ENCODE measurements at regions not wholly inside any gene's neighbourhood (a gene's known extent, or its start where the extent isn't known, plus 50 kb on each side); places are given as distances from the start of the nearest gene placed in this dataset.

DNA sequence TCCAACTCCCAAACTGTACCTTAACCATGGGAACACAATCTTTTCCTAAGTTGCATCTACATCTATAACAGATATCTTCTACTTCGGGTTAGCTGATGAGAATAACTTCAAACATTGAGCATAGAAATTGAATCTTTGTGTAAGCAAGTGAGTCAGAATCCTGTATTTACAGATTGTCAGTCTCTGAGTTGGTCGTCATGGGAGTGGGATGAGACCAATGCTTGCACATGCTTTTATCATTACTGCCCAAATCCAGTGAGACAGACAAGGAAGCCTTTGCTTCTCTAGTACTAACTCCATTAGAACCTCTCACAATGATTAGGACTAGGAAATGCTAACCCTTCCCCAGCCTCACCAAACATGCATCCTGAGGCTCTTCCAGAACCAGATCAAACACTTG lies 587.1 kb upstream of the ZNF717 start:
- Histone ChIP-seq H3K36me3 (ENCODE audit: insufficient read depth, low read length) (no peaks in the 10 kb centered on the region), H3K4me1 (ENCODE audit: insufficient read depth, low read length) (peaks cover 9% of the 10 kb centered on the region), H3K9me3 (ENCODE audit: control insufficient read depth, insufficient read depth, low read length) (no peaks in the 10 kb centered on the region), H3K9ac (ENCODE audit: low read depth, low read length) (no peak overlapping the region)

DNA sequence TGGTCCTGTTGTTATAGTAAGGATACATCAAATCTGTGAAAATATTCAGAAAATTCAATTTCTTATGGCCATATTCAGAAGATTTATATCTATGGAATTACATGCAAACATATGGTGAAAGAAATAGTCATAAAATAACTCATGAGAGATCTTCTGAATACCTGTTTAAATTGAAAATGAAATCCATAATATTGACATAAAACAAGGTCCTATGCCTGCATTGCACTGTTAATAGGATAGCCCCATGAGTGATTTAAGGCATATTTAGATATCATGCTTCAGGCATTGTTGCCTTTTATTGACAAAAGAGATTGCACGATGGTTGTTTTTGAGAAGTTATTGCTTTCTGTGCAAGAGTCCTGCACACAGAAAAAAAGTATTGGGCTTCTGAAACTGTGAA lies 591.7 kb upstream of the ZNF717 start:
- Histone ChIP-seq H3K36me3 (ENCODE audit: insufficient read depth, low read length) (no peaks in the 10 kb centered on the region), H3K9me3 (ENCODE audit: control insufficient read depth, insufficient read depth, low read length) (no peaks in the 10 kb centered on the region), H3K4me1 (ENCODE audit: insufficient read depth, low read length) (no peaks in the 10 kb centered on the region), H3K9ac (ENCODE audit: low read depth, low read length) (no peak overlapping the region)

DNA sequence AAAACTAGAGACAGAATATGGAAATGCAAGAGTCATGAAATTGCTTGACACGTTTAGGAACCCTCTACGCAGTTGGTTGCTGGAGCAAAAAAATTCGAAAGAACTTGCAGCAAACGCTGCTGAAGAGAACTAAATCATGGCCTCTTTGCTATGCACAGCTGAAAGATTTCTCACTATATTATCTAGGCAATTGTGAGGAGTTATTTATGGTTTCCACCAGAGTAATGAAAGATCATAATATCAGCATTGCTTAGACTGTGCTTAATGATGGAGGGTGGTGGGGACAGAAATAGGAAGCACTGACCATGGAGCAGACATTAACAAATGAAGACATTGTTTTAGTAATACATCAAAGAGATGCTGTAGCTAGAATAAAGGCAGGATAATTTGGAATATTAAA lies 593.4 kb upstream of the ZNF717 start:
- Histone ChIP-seq H3K9ac (ENCODE audit: low read depth, low read length) (no peak overlapping the region), H3K4me1 (ENCODE audit: insufficient read depth, low read length) (no peaks in the 10 kb centered on the region), H3K36me3 (ENCODE audit: insufficient read depth, low read length) (no peaks in the 10 kb centered on the region), H3K9me3 (ENCODE audit: control insufficient read depth, insufficient read depth, low read length) (no peaks in the 10 kb centered on the region)

DNA sequence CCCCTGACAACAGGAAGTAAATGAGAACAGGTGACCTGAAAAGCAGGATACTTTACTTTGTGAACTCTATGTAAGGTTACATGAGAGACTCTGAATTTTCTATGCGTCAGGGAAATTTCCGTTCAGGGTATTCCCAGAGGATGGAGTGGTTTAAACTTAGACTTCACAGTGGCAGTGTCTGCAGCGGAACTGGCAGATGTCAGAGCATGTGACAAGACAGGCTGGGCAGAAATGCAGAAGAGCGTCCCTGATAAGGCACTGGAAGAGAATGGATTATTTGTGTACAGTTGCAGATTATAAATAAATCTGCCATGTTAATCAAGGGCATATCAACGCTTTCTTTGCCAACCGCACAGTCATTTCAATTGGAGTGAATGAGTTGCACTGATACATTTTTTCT lies 598.4 kb upstream of the ZNF717 start:
- Histone ChIP-seq H3K9ac (ENCODE audit: low read depth, low read length) (no peak overlapping the region), H3K9me3 (ENCODE audit: control insufficient read depth, insufficient read depth, low read length) (no peaks in the 10 kb centered on the region), H3K36me3 (ENCODE audit: insufficient read depth, low read length) (no peaks in the 10 kb centered on the region), H3K4me1 (ENCODE audit: insufficient read depth, low read length) (no peaks in the 10 kb centered on the region)

DNA sequence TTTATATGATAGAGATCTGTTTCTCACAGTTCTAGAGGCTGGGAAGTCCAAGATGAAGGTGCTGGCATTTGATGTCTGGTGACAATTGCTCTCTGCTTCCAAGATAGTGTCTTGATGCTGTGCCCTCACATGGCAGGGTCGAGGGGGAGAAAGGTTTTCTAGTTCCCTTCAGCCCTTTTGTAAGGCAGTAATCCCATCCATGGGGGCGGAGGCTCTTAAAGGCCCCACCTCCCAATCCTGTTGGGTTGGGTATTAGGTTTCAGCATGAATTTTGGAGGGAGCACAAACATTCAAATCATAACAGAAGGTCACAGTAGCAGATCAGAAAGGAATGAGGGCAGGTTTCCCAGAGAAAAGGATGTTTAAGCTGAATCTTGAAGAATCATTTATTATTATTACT lies 601.7 kb upstream of the ZNF717 start:
- Histone ChIP-seq H3K9me3 (ENCODE audit: control insufficient read depth, insufficient read depth, low read length) (no peaks in the 10 kb centered on the region), H3K36me3 (ENCODE audit: insufficient read depth, low read length) (no peaks in the 10 kb centered on the region), H3K9ac (ENCODE audit: low read depth, low read length) (no peak overlapping the region), H3K4me1 (ENCODE audit: insufficient read depth, low read length) (no peaks in the 10 kb centered on the region)

DNA sequence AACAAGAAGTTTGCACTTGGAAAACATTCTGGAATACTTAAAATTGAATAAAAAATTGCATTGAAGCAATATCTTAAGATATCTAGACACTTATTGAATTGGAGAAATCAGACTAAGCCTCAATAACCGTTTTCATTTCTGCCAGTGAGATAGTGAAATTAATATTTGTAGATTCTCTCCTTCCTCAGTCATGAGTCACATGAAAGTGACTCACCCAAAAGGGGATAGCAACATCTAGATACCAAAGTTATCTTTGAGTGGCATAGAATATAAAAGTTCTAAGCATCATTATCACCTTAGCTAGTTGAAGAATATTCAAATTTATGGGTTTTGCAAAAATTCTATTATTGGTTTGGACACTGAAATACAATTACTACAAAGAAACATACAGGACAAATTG lies 614.8 kb upstream of the ZNF717 start:
- H3K9ac ChIP-seq (ENCODE audit: low read depth, low read length): no peak overlapping the region
- H3K36me3 ChIP-seq (ENCODE audit: insufficient read depth, low read length): no peaks in the 10 kb centered on the region
- no peaks in the 10 kb centered on the region for H3K9me3 ChIP-seq (ENCODE audit: control insufficient read depth, insufficient read depth, low read length)
- peaks cover 6% of the 10 kb centered on the region; the same call in 1 of the 2 replicates for H3K4me1 ChIP-seq (ENCODE audit: insufficient read depth, low read length)

DNA sequence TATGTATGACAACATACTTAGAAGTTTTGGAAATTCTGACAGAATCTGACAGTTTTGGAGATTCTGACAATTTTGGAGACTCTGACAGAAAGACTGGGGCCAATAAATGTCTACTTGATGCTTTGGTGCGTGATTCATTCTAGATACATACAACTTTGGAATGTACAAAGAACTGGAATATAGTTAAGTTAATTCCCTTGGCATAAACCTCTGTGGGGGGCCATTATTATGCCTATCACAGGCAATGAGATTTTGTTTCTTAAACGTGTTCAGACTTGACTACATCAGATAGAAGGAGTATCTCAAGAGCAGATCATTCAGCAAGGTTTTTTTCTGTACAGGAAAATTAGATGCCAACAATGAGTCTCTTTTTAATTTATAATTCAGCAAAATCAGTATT lies 617.6 kb upstream of the ZNF717 start:
- Histone ChIP-seq H3K9ac (ENCODE audit: low read depth, low read length) (no peak overlapping the region), H3K9me3 (ENCODE audit: control insufficient read depth, insufficient read depth, low read length) (no peaks in the 10 kb centered on the region), H3K36me3 (ENCODE audit: insufficient read depth, low read length) (no peaks in the 10 kb centered on the region), H3K4me1 (ENCODE audit: insufficient read depth, low read length) (peaks cover 6% of the 10 kb centered on the region; the same call in 1 of the 2 replicates)

DNA sequence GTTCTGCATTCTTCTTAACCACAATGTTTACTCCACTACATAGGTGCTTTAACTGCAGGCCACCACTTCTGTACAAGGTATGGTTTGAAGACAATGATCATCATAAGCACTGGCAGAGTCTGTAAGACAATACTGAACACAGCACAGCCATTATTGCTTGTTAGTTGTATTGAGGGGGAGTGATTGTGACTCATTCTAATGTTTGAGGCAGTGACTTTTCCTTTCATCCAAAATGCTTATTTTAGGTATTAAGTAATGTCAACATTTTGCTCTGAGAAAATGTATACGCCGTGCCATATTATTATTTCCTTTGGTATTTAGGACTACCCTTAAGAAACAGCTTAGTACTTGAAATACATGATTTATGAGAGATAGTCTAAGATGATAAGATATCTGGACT lies 618.2 kb upstream of the ZNF717 start:
- no peaks in the 10 kb centered on the region for H3K9me3 ChIP-seq (ENCODE audit: control insufficient read depth, insufficient read depth, low read length)
- peaks cover 6% of the 10 kb centered on the region; the same call in 1 of the 2 replicates for H3K4me1 ChIP-seq (ENCODE audit: insufficient read depth, low read length)
- H3K36me3 ChIP-seq (ENCODE audit: insufficient read depth, low read length): no peaks in the 10 kb centered on the region
- H3K9ac ChIP-seq (ENCODE audit: low read depth, low read length): no peak overlapping the region

DNA sequence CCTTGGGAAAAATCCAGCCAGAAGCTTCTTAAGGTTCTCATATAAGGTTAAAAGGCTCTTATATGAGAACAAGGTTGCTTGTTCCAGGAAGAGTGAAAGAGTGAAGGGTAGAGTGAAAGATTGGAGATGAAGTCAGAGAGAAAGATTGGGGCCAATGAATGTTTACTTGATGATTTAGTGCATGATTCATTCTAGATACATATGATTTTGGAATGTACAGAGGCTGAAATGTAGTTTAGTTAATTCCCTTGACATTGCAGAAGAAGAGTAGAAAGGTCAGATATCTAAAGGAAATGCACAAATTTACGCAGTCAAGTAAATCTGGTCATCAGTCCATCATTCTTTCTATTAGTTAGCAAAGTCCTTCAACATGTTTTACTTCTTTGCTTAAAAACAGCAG lies 619.8 kb upstream of the ZNF717 start:
- H3K36me3 ChIP-seq (ENCODE audit: insufficient read depth, low read length): no peaks in the 10 kb centered on the region
- H3K9me3 ChIP-seq (ENCODE audit: control insufficient read depth, insufficient read depth, low read length): no peaks in the 10 kb centered on the region
- H3K9ac ChIP-seq (ENCODE audit: low read depth, low read length): no peak overlapping the region
- H3K4me1 ChIP-seq (ENCODE audit: insufficient read depth, low read length): peaks cover 6% of the 10 kb centered on the region; the same call in 1 of the 2 replicates

DNA sequence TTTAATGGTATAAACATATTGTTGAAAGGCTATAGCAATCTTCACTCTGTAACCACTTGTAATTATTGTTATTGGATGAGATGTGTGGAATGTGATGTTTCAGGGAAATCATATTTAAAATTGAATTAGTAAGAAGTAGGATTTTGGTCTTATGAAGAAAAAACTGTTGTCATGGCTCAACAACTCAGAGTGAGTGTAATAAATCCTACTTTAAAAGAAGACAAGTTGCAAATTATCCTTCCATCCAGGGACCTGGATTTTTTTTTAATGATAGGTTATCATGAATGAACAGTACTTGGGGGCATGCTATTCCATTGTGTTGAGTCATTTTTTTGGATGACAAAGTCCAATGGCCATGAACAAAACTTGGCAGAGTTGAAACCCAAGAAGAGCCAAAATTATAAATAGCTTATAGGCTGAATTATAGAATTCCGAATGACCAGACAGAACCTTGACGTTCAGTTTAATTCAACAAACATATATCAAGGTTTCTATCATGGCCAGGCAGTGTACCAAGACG lies 625.5 kb upstream of the ZNF717 start:
- Histone ChIP-seq H3K9me3 (ENCODE audit: control insufficient read depth, insufficient read depth, low read length) (no peaks in the 10 kb centered on the region), H3K36me3 (ENCODE audit: insufficient read depth, low read length) (no peaks in the 10 kb centered on the region), H3K4me1 (ENCODE audit: insufficient read depth, low read length) (no peaks in the 10 kb centered on the region), H3K9ac (ENCODE audit: low read depth, low read length) (no peak overlapping the region)

DNA sequence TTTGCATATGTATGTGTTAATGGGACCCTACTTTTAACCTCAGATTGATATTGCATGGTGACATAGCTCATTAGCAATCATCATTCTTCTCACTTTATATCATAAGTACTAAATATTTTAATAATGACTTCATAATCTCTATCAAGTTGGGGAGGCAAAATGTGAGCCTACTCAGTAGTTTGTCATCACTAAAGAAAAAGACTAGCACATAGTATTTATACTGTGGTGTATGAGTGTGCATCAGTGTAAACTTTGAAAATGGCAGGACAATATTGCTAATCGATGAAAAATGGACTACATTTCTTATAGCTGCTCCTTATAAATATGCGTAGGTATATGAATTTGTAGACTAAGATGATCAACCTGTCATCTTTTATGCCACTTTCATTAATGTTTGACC lies 624.5 kb upstream of the ROBO2 start:
- Histone ChIP-seq H3K36me3 (ENCODE audit: insufficient read depth, low read length) (no peaks in the 10 kb centered on the region), H3K4me1 (ENCODE audit: insufficient read depth, low read length) (no peaks in the 10 kb centered on the region; the same call in 1 of the 2 replicates), H3K9me3 (ENCODE audit: control insufficient read depth, insufficient read depth, low read length) (no peaks in the 10 kb centered on the region), H3K9ac (ENCODE audit: low read depth, low read length) (no peak overlapping the region)

DNA sequence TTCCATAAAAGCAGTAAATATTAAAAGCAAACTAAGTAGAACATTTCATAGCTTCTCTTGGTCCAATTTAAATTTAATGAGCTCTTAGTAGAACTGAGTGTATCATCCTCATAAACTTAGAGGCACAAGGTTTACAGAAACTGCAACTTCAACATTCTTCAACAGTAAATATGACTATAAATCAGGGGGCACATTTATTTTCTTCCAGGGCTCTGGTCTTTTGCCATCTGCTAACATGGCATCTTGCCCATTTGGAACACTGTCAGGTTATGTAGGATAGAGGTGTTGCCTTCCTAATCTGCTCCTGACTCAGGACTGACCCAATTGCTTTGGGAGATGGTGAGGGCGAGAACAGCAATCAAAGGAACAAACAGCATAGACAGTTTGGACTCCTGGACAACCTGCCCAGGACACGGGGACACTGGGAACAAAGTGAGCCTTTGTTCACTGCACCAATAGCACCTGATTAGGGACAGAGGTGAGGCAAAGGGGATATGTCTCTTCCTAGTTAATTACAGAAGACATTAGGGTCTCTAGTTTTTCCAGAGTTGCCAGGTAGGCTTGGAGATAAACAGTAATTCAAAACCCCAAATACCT lies 610.2 kb upstream of the ROBO2 start:
- no peaks in the 10 kb centered on the region for H3K4me1 ChIP-seq (ENCODE audit: insufficient read depth, low read length)
- H3K9ac ChIP-seq (ENCODE audit: low read depth, low read length): no peak overlapping the region
- no peaks in the 10 kb centered on the region for H3K9me3 ChIP-seq (ENCODE audit: control insufficient read depth, insufficient read depth, low read length)
- H3K36me3 ChIP-seq (ENCODE audit: insufficient read depth, low read length): no peaks in the 10 kb centered on the region

DNA sequence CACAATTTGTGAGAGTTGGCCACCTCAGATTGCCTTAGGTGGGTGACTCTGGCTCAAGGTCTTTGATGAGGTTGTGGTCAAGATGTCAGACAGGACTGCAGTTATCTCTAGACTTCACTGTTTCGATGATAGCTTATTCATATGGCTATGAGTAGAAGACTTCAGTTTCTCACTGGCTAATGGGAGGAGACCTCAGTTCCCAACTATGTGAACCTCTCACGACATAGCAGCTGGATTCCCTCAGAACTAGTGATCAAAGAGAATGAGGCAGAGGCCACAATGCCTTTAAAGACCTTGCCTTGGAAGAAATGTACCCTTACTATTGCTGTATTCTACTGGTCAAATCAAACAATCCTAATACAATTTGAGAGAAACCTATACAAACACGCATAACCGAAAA lies 607.5 kb upstream of the ROBO2 start:
- Histone ChIP-seq H3K9me3 (ENCODE audit: control insufficient read depth, insufficient read depth, low read length) (no peaks in the 10 kb centered on the region), H3K9ac (ENCODE audit: low read depth, low read length) (no peak overlapping the region), H3K36me3 (ENCODE audit: insufficient read depth, low read length) (no peaks in the 10 kb centered on the region), H3K4me1 (ENCODE audit: insufficient read depth, low read length) (no peaks in the 10 kb centered on the region)

DNA sequence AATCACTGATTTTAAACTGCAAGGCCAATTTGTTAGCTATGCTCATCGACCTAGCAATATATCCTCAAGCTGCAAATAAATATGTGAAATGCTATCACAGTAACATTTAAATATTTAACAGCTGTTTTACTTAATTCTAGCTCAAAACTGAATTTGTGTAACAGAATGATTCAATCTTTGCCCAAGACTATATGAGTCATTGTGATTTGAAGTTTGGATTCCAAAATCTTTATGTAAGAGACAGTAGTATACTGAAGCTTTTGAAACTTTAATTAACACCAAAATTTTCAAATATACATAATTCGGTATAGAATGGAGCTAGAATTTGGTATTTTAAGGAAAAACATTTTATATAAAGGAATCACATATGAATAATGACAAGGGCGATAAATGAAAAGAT lies 603.0 kb upstream of the ROBO2 start:
- Histone ChIP-seq H3K9me3 (ENCODE audit: control insufficient read depth, insufficient read depth, low read length) (no peaks in the 10 kb centered on the region), H3K4me1 (ENCODE audit: insufficient read depth, low read length) (peaks cover 6% of the 10 kb centered on the region; the same call in 1 of the 2 replicates), H3K9ac (ENCODE audit: low read depth, low read length) (no peak overlapping the region), H3K36me3 (ENCODE audit: insufficient read depth, low read length) (no peaks in the 10 kb centered on the region)

DNA sequence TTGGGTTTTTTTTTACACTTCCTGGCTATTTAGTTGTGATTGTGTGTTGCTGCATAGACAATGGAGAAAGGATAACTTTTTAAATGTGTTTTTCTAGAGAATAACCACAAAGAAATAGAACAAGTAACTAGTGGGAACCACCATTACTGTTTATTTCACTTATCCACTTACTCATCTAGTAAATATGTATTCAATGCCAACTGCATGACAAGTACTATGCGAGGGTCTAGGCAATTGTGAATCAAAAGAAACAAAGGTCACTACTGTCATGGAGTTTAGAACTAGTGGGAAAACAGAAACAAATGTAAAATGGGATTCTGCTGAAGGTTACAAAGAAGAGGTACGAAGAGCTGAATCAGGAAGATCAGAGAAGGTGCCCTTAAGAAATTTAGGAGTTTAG lies 600.9 kb upstream of the ROBO2 start:
- Histone ChIP-seq H3K4me1 (ENCODE audit: insufficient read depth, low read length) (peaks cover 6% of the 10 kb centered on the region; the same call in 1 of the 2 replicates), H3K36me3 (ENCODE audit: insufficient read depth, low read length) (no peaks in the 10 kb centered on the region), H3K9ac (ENCODE audit: low read depth, low read length) (no peak overlapping the region), H3K9me3 (ENCODE audit: control insufficient read depth, insufficient read depth, low read length) (0 out of 2 replicates have a peak, but pooled peaks cover 5% of the 10 kb centered on the region)
